ENCODE measurements at regions not wholly inside any gene's neighbourhood (a gene's known extent, or its start where the extent isn't known, plus 50 kb on each side); places are given as distances from the start of the nearest gene placed in this dataset.

DNA sequence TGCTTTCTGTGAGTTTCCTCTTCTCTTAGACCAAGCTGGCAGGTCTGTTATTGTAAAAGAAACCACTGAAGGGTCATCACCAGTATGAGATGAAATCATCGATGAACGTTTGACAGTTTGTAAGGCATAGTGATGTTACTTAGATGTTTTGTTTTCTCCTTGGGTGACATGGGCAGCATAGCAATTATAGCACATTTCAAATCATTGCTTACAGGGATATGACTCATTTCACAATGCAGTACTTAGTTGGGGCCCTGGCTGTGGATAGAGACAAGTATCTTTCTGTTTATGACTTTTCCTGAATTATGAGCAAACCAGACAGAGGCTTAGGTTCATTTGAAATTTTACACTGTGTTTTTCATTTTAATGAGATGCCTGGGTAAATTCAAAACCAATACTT lies 313.0 kb downstream of the RWDD3 start (continued):
- TF ChIP-seq, protein P1, sequence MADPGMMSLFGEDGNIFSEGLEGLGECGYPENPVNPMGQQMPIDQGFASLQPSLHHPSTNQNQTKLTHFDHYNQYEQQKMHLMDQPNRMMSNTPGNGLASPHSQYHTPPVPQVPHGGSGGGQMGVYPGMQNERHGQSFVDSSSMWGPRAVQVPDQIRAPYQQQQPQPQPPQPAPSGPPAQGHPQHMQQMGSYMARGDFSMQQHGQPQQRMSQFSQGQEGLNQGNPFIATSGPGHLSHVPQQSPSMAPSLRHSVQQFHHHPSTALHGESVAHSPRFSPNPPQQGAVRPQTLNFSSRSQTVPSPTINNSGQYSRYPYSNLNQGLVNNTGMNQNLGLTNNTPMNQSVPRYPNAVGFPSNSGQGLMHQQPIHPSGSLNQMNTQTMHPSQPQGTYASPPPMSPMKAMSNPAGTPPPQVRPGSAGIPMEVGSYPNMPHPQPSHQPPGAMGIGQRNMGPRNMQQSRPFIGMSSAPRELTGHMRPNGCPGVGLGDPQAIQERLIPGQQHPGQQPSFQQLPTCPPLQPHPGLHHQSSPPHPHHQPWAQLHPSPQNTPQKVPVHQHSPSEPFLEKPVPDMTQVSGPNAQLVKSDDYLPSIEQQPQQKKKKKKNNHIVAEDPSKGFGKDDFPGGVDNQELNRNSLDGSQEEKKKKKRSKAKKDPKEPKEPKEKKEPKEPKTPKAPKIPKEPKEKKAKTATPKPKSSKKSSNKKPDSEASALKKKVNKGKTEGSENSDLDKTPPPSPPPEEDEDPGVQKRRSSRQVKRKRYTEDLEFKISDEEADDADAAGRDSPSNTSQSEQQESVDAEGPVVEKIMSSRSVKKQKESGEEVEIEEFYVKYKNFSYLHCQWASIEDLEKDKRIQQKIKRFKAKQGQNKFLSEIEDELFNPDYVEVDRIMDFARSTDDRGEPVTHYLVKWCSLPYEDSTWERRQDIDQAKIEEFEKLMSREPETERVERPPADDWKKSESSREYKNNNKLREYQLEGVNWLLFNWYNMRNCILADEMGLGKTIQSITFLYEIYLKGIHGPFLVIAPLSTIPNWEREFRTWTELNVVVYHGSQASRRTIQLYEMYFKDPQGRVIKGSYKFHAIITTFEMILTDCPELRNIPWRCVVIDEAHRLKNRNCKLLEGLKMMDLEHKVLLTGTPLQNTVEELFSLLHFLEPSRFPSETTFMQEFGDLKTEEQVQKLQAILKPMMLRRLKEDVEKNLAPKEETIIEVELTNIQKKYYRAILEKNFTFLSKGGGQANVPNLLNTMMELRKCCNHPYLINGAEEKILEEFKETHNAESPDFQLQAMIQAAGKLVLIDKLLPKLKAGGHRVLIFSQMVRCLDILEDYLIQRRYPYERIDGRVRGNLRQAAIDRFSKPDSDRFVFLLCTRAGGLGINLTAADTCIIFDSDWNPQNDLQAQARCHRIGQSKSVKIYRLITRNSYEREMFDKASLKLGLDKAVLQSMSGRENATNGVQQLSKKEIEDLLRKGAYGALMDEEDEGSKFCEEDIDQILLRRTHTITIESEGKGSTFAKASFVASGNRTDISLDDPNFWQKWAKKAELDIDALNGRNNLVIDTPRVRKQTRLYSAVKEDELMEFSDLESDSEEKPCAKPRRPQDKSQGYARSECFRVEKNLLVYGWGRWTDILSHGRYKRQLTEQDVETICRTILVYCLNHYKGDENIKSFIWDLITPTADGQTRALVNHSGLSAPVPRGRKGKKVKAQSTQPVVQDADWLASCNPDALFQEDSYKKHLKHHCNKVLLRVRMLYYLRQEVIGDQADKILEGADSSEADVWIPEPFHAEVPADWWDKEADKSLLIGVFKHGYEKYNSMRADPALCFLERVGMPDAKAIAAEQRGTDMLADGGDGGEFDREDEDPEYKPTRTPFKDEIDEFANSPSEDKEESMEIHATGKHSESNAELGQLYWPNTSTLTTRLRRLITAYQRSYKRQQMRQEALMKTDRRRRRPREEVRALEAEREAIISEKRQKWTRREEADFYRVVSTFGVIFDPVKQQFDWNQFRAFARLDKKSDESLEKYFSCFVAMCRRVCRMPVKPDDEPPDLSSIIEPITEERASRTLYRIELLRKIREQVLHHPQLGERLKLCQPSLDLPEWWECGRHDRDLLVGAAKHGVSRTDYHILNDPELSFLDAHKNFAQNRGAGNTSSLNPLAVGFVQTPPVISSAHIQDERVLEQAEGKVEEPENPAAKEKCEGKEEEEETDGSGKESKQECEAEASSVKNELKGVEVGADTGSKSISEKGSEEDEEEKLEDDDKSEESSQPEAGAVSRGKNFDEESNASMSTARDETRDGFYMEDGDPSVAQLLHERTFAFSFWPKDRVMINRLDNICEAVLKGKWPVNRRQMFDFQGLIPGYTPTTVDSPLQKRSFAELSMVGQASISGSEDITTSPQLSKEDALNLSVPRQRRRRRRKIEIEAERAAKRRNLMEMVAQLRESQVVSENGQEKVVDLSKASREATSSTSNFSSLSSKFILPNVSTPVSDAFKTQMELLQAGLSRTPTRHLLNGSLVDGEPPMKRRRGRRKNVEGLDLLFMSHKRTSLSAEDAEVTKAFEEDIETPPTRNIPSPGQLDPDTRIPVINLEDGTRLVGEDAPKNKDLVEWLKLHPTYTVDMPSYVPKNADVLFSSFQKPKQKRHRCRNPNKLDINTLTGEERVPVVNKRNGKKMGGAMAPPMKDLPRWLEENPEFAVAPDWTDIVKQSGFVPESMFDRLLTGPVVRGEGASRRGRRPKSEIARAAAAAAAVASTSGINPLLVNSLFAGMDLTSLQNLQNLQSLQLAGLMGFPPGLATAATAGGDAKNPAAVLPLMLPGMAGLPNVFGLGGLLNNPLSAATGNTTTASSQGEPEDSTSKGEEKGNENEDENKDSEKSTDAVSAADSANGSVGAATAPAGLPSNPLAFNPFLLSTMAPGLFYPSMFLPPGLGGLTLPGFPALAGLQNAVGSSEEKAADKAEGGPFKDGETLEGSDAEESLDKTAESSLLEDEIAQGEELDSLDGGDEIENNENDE (IDR thresholded peaks at IDR 0.05; ENCODE audit: insufficient replicate concordance, low read length), result no peak
- TF ChIP-seq, protein P2, sequence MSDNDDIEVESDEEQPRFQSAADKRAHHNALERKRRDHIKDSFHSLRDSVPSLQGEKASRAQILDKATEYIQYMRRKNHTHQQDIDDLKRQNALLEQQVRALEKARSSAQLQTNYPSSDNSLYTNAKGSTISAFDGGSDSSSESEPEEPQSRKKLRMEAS (IDR thresholded peaks at IDR 0.05), result no peak
- TF ChIP-seq PHF8 (conservative IDR thresholded peaks at IDR 0.05; ENCODE audit: low read depth, low read length), result no peak

All from H1 (cell line).